Panc1 (cell line): ENCODE measurements at regions not wholly inside any gene's neighbourhood (a gene's known extent, or its start where the extent isn't known, plus 50 kb on each side); places are given as distances from the start of the nearest gene placed in this dataset.

ENCODE experiments used
- ATAC-seq: fragments of 200-7000 bp; cut with Tn5 transposase; 2 replicates; pipeline ENCODE4 v1.9.1; 2020; ENCODE audit warnings: mild to moderate bottlenecking, moderate library complexity
- BruUV-seq: library from RNA; stranded (reverse); fragments of 400-500 nt; replicated peaks from 2 replicates; lab custom pipeline; 2021; lab: Mats Ljungman, UMichigan
- CTCF ChIA-PET: fragments of 300-600 bp; sonication (Branson Sonifier 250); formaldehyde crosslinking; loops from one replicate; lab custom pipeline; 2022; ENCODE audit warnings: antibody characterized with exemption; lab: Charles Lee
- POLR2A ChIA-PET: fragments of 300-600 bp; sonication (Branson Sonifier 250); formaldehyde crosslinking; loops from one replicate; lab custom pipeline; 2022; ENCODE audit warnings: antibody characterized with exemption; lab: Charles Lee
- DNase-seq: peaks from one replicate; pipeline ENCODE4 v3.0.0-alpha.2; 2010; ENCODE audit warnings: low read depth, low spot score
- H3K27ac ChIP-seq: 2 replicates; pipeline ENCODE4 v1.5.1; 2011; ENCODE audit warnings: mild to moderate bottlenecking, low read length, inconsistent platforms
- H3K27me3 ChIP-seq: fragments of 200-500 bp; sonication (Bioruptor generic); 2 replicates; pipeline ENCODE4 v1.6.0; 2014; ENCODE audit warnings: low read length, inconsistent platforms; ENCODE audit not compliant: control insufficient read depth, insufficient read depth
- H3K36me3 ChIP-seq: fragments of 200-500 bp; sonication (Bioruptor generic); 2 replicates; pipeline ENCODE4 v1.5.1; 2014; ENCODE audit warnings: inconsistent platforms, mild to moderate bottlenecking, low read length, moderate library complexity; ENCODE audit not compliant: control insufficient read depth, insufficient read depth
- H3K4me1 ChIP-seq: 2 replicates; pipeline ENCODE4 v1.5.1; 2011; ENCODE audit warnings: inconsistent platforms, mild to moderate bottlenecking, low read length, moderate library complexity; ENCODE audit not compliant: control insufficient read depth, insufficient read depth
- H3K4me3 ChIP-seq, 2 experiments: 2 replicates each; pipeline ENCODE4 v1.5.1; 2011 to 2012; ENCODE audit warnings: low read depth in 2 of 2, low read length in 2 of 2, mild to moderate bottlenecking in 2 of 2, inconsistent platforms in 1 of 2, moderate library complexity in 1 of 2
- H3K9me3 ChIP-seq: fragments of 200-500 bp; sonication (Bioruptor generic); 2 replicates; pipeline ENCODE4 v1.5.1; 2014; ENCODE audit warnings: low read depth, mild to moderate bottlenecking, inconsistent platforms, low read length, moderate library complexity; ENCODE audit not compliant: control insufficient read depth, insufficient read depth
- CTCF ChIP-seq: fragments of 450-650 bp; IDR thresholded peaks from 2 replicates; pipeline ENCODE4 v1.5.1; 2017; ENCODE audit warnings: mild to moderate bottlenecking
- POLR2AphosphoS5 ChIP-seq: IDR thresholded peaks from 2 replicates; pipeline ENCODE4 v1.6.1; 2012; ENCODE audit warnings: mild to moderate bottlenecking, low read depth, low read length, moderate library complexity
- REST ChIP-seq, 2 experiments: IDR thresholded peaks; 2 replicates each; pipeline ENCODE4 v1.6.1; 2011 to 2012; ENCODE audit warnings: low read depth in 2 of 2, control low read depth in 1 of 2, low read length in 1 of 2, mild to moderate bottlenecking in 1 of 2, moderate library complexity in 1 of 2; ENCODE audit not compliant: insufficient read depth in 1 of 2
- SIN3A ChIP-seq: IDR thresholded peaks from 2 replicates; pipeline ENCODE4 v1.6.1; 2012; ENCODE audit warnings: low read depth, mild to moderate bottlenecking, low read length, moderate library complexity, borderline replicate concordance; ENCODE audit not compliant: insufficient read depth
- TCF7L2 ChIP-seq: IDR thresholded peaks from 2 replicates; pipeline ENCODE4 v1.6.1; 2011; ENCODE audit warnings: mild to moderate bottlenecking, low read depth, low read length, inconsistent platforms
- in situ Hi-C: cut with HindIII; loops from 2 replicates; pipeline ENCODE4 v1.10.0; 2016; ENCODE audit warnings: low sequenced_read_pairs, low pct_unique_long_range_greater_than_20kb
- intact Hi-C: fragments of 100-400 bp; cut with micrococcal nuclease; formaldehyde crosslinking; loops from one replicate; pipeline ENCODE4 v1.10.0; 2022; ENCODE audit not compliant: unreplicated experiment

GRCh38 chr1:181255270-181255929, 166.9 kb downstream of the IER5 start:
- Histone ChIP-seq H3K4me3 (no peak overlapping the region), H3K27ac (no peak overlapping the region), H3K36me3 (no peaks in the 10 kb centered on the region), H3K4me1 (no peaks in the 10 kb centered on the region), H3K27me3 (peaks cover 2% of the 10 kb centered on the region; the same call in 1 of the 2 replicates), H3K9me3 (no peaks in the 10 kb centered on the region)
- DNase-seq = no peak
- ChIA-PET CTCF (no interaction called here), POLR2A (no interaction called here)
- no TSS peak for BruUV-seq
- in situ Hi-C loops = no loop called here
- no peak for TF ChIP-seq SIN3A
- no peak for TF ChIP-seq REST (IDR thresholded peaks at IDR 0.05; ENCODE audit: insufficient read depth in 1 of 2, low read depth in 2 of 2, low read length in 1 of 2)
- no peak for TF ChIP-seq TCF7L2
- no peak for TF ChIP-seq POLR2AphosphoS5
- TF ChIP-seq CTCF = no peak
- intact Hi-C loops = no loop called here
- ATAC-seq = peak; percentile 60; the same call in 1 of the 2 replicates

GRCh38 chr1:181257117-181257516, 168.6 kb downstream of the IER5 start:
- ChIA-PET POLR2A (no interaction called here), CTCF (no interaction called here)
- no peak overlapping the region for H3K27ac ChIP-seq
- DNase-seq (no peak), ATAC-seq (no peak)
- in situ Hi-C loops (no loop called here), intact Hi-C loops (no loop called here)
- H3K36me3 ChIP-seq = no peaks in the 10 kb centered on the region
- TF ChIP-seq SIN3A = no peak
- no peak for TF ChIP-seq CTCF
- no peak for TF ChIP-seq POLR2AphosphoS5
- no peak for TF ChIP-seq REST (IDR thresholded peaks at IDR 0.05; ENCODE audit: insufficient read depth in 1 of 2, low read depth in 2 of 2, low read length in 1 of 2)
- no peak for TF ChIP-seq TCF7L2
- H3K4me3 ChIP-seq = no peak overlapping the region
- no peaks in the 10 kb centered on the region for H3K4me1 ChIP-seq
- no TSS peak for BruUV-seq
- H3K9me3 ChIP-seq = no peaks in the 10 kb centered on the region
- peaks cover 2% of the 10 kb centered on the region; the same call in 1 of the 2 replicates for H3K27me3 ChIP-seq
